Loucy (cell line): ENCODE measurements at regions not wholly inside any gene's neighbourhood (a gene's known extent, or its start where the extent isn't known, plus 50 kb on each side); places are given as distances from the start of the nearest gene placed in this dataset.

Source experiments
- EZH2phosphoT487 ChIP-seq: fragments of 200-600 bp; IDR thresholded peaks from 2 replicates; pipeline ENCODE4 v1.6.1; 2018; ENCODE audit warnings: antibody characterized with exemption, mild to moderate bottlenecking, moderate library complexity, borderline replicate concordance
- TF ChIP-seq, protein P1 (sequence below): fragments of 200-600 bp; sonication (generic); conservative IDR thresholded peaks from 2 replicates; pipeline ENCODE4 v1.5.1; 2014; ENCODE audit warnings: mild to moderate bottlenecking, antibody characterized with exemption, low read length

DNA sequence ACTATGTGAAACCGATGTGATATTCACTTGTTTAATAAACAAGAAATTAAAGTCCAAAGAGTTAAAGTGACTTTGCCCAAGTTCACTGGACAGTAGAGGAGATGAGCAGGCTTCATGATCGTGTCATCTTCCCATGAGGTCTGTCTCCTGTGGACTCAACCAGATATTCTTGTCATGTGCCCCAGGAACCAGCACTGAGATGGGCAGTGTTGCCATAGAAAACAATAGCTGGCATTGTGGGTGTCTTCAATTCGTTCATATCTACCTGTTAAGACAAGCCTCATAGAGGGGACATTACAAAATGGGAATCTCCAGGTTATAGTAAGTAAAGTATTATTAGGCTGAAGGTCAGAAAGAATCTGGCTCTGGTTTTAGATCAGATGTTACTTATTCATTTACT lies 184.8 kb upstream of the BCL6 start:
- TF ChIP-seq, protein P1, sequence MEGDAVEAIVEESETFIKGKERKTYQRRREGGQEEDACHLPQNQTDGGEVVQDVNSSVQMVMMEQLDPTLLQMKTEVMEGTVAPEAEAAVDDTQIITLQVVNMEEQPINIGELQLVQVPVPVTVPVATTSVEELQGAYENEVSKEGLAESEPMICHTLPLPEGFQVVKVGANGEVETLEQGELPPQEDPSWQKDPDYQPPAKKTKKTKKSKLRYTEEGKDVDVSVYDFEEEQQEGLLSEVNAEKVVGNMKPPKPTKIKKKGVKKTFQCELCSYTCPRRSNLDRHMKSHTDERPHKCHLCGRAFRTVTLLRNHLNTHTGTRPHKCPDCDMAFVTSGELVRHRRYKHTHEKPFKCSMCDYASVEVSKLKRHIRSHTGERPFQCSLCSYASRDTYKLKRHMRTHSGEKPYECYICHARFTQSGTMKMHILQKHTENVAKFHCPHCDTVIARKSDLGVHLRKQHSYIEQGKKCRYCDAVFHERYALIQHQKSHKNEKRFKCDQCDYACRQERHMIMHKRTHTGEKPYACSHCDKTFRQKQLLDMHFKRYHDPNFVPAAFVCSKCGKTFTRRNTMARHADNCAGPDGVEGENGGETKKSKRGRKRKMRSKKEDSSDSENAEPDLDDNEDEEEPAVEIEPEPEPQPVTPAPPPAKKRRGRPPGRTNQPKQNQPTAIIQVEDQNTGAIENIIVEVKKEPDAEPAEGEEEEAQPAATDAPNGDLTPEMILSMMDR, result no peak
- TF ChIP-seq EZH2phosphoT487, result no peak
